ENCODE measurements at regions not wholly inside any gene's neighbourhood (a gene's known extent, or its start where the extent isn't known, plus 50 kb on each side); places are given as distances from the start of the nearest gene placed in this dataset.
A peak's percentile ranks its signal among the peaks of the same experiment; 100 is the strongest.
"Not testable (repeated sequence)": the region's sequence is repeated elsewhere in the genome, so short reads cannot be mapped to it uniquely, and the experiment has no call there.

DNA sequence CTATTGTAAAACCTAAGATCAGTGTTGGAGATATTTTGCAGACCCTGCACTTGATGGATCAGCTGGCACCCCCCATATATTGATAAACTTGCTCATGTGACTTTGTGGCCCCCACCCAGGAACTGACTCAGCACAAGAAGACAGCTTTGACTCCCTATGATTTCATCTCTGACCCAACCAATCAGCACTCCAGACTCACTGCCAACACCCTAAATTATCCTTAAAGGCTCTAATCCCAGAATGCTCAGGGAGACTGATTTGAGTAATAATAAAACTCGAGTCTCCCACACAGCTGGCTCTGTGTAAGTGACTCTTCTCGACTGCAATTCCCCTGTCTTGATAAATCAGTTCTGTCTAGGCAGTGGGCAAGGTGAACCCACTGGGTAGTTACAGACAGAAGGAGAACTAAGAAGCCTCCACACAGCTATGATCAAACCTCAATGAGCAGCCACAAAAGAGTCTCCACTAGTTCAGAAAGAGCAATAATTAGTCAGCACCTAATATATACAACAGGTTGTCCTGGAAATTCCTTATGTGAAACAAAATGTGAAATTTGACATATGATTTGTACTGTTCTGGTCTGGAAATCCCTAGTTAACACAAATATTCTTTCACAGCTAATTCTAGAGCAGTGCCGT is 52.2 kb downstream of the ACTL7B start:
- DNase-seq: no peak

DNA sequence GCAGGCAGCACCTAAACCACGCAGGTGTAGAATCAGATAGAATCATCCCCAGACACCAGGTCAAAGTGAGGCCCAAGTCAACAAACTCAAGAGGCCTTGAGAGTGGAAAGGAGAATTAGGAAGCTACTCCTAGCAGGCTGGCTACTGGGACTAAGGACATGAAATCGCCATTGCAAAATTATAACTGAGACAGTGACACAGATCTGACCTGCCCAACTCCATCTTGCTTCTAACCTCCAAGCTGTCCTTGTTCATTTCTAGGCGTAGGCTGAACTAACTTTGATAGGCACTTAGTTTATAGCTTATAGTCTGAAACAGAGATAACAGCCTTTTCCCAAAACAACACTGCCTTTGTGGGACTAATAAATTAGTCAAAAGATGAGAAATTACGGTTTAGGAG is 52.8 kb downstream of the ACTL7B start:
- no peak for DNase-seq

GRCh38 chr9:108801949-108802348 is 53.8 kb downstream of the ACTL7B start:
- no peak for DNase-seq

DNA sequence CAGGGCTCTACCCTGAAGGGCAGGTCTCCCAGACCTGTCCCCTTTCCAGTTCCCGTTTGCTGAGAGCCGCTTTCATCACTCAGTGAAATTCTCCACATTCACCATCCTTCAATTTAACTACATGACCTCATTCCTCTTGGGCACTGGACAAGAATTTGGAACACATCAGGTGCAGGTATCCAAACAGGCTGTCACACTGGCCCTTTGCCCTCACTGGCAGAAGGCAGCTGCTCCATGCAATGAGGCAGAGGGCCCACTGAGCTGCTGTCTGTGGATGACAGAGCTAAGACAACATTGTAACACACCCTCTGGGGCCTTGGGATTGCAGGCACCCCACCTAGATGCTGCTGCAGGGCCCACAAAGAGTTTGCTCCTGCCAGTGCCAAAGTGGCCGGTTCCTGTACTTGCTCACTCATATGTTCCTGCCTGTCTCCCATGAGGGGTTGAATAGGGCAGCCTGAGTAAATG is 55.1 kb downstream of the ACTL7B start:
- no peak for DNase-seq

- no peak for DNase-seq
These were observed 62.2 kb downstream of the ACTL7B start for GRCh38 chr9:108793573-108793972.

GRCh38 chr9:108789742-108790141 is 66.0 kb downstream of the ACTL7B start:
- DNase-seq: no peak

- DNase-seq: peak; percentile 67
These were observed 68.1 kb downstream of the ACTL7B start for GRCh38 chr9:108787690-108788048.

GRCh38 chr9:108786901-108787689 is 68.7 kb downstream of the ACTL7B start:
- DNase-seq: peak; percentile 11

GRCh38 chr9:108786322-108786721 is 69.5 kb downstream of the ACTL7B start:
- no peak for DNase-seq

GRCh38 chr9:108784998-108785397 is 70.8 kb downstream of the ACTL7B start:
- DNase-seq: no peak

DNA sequence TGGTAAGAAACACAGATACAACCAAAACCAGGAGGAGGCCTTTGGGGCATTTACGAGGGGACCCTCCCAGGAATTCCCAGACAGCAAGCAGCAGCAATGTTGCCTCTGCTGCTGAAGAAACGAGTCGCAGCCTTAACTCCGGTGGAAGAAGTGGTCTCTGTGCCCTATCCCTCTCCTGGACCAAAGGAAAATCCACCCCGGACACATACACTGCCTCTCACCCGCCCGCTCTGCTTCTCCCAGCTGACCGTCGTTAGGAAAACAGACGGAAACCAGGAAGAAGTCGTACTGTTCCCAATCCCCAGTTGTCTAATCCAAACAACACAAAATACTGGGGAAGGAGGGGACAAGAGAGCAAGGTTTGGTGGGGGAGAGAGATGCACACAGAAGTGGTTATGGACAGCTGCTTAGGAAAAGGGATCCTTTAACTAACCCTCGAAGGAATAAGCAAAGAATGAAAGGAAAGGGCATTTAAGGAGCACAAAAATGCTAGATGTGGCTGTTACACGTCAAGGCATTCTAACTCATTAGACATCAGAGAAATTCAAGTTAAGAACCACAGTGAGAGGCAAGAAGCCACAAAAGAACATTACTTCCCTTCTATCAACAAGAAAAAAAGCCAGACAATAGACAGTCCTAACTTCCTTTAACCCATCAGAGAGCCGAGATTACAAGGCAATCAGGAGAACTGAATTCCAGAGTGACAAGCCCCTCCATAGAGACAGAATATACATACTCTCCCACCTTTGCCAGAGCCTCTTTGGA is 71.9 kb downstream of the ACTL7B start:
- no peak for DNase-seq

- peak; percentile 20 for DNase-seq
These were observed 72.5 kb downstream of the ACTL7B start for GRCh38 chr9:108783326-108783725.

GRCh38 chr9:108780942-108781734 is 74.6 kb downstream of the ACTL7B start:
- peak; percentile 29 for DNase-seq

DNA sequence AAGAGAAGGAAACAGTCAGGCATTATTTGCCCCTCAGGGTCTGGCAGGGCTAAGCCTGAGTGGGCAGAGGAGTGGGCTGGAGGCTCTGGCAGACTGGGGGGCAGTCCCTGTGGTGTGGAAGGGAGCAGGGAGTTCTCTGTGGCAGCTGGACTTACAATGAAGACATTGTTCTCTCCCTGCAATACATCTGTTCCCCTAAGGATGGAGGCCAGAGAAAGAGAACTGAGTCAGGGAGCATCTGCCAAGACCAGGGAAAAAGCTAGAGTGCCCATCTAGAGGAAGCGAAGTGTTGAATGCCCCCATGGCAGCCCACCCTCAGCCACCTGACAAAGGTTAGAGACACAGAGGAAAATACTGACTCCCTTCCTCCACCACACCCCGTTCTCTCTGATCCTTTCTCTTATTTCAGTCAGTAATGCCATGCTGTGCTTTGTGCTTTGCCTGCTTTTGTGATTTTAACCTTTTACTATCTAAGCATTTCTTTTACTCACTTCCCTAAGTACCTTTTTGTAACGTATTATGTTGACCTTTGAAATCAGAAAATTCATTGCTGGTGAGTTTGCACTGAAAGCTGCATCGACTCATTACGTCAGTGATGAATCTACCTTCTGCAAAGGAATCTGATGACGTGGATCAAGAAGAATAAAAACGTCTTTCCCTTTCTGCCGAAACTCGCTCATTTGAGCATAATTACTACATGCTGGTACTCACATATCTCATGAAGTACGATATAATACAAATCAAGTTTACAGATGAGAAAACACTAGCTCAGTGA is 76.0 kb downstream of the ACTL7B start:
- no peak for DNase-seq

GRCh38 chr9:108776920-108777639 is 78.7 kb downstream of the ACTL7B start:
- DNase-seq: no peak

DNA sequence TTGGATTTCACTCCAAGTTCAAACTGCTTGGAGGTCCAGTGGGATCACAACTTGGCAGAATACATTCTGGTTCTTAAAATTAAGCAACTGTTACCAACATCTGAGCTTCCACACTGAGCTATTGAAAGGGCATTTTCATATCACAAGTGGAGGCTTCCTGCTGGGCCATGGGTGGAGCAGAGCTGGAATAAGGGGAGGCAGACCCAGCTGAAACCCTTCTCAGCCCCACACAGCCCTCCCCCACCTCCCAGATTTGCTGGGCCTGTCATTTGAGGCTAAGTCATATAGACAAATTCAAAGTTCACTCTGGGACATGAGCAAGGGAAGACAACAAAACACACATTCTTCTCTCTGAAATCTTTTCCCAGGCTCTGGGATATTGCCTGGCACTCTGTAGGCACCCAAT is 79.9 kb downstream of the ACTL7B start:
- no peak for DNase-seq

DNA sequence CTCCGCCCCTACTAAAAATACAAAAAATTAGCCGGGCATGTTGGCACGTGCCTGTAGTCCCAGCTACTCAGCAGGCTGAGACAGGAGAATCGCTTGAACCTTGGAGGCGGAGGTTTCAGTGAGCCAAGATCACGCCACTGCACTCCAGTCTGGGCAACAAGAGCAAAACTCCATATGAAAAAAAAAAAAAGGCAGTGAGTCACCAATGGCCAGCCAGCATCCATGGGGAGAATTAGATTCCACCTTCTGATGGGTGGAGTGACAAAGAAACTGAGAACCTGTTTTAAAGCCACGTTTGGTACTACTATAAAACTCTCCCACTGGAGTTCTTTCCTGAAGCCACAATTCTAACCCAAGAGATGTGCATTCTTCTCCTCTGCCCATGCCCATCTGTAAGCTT is 81.7 kb downstream of the ACTL7B start:
- not testable (repeated sequence) for DNase-seq

GRCh38 chr9:108772301-108772894 is 83.4 kb downstream of the ACTL7B start:
- DNase-seq: no peak

DNA sequence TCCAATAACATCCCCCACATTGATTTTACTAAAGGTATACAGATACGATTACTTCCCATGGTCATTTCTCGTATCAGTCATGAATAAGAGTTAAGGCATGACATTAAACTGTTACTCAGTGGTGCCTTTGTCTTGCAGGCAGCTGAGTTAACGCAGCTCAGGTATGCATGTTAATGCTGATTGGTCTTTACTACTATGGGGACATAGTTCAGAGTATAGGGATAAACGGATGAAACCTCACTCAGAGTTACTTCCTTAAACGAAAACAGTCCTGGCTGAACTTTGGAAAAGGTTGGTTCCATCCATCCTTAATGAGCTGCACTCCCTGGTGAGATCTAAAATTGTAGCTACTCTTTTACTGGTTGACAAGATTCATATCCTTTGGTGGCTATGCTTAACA is 87.0 kb downstream of the ACTL7B start:
- no peak for DNase-seq

- no peak for DNase-seq
These were observed 89.1 kb downstream of the ACTL7B start for GRCh38 chr9:108766626-108767161.

DNA sequence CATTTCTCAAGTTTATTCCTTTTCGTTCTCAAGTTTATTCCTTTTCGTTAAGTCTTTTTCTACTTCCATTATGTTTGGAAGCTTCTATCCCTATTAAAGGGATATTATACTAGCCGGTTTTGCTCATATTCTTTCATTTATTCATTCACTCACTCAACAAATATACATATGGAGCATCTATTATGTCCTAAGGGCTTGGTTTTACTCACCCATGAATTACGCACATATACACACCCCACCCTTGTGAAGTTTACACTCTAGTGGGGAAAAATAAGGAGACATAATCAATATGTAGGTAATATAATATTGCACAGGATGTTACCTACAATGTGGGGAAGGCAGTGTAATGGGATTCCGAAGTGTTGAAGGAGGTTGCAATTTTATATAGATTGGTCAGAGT is 90.5 kb downstream of the ACTL7B start:
- DNase-seq: no peak
